Activated naive CD4-positive, alpha-beta T cell treated with Interleukin-2 at 50 U/mL for 16 hours (primary cell): ENCODE measurements at regions not wholly inside any gene's neighbourhood (a gene's known extent, or its start where the extent isn't known, plus 50 kb on each side); places are given as distances from the start of the nearest gene placed in this dataset.

Experiments
- DNase-seq: peaks from one replicate; pipeline ENCODE4 v3.0.0-alpha.2; 2020

- no peak for DNase-seq
Observed at GRCh38 chr1:234988155-234988517, 140.5 kb downstream of the TOMM20 start.

DNA sequence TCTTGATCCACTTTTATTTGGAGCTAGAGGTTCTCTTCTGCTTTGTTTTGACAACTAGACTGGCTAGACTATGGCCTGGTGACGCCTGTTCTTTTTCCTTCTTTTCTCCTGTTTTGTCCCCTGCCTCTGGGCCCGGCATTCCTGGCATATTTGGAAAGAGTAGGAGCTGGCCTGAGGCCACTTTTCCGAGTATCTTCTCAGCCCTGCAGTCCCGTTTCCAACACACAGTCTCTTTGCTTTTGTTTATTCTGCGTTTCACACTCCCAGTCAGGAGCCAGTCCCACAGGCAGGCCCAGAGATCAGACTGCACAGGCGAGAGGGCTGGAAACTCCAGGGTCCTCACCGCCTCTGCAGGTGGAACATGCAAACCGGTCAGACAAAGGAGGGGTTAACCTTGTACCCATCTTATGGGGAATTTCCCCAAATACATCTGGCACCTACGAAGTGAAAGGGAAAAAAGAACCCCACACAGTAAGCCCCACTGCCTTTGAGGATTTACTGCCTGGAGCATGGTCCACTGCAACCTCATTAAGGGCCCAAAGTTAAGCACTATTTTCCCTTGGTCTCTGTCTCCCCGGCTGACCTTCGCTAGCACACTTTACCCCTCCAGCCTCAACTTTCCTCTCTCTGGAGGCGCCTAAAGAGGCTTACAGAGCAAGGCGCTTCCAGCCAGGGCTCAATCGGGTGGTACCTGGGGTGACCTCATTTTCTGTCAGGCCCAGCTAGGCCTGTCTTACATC lies 141.1 kb downstream of the TOMM20 start:
- DNase-seq = peak; percentile 30

DNA sequence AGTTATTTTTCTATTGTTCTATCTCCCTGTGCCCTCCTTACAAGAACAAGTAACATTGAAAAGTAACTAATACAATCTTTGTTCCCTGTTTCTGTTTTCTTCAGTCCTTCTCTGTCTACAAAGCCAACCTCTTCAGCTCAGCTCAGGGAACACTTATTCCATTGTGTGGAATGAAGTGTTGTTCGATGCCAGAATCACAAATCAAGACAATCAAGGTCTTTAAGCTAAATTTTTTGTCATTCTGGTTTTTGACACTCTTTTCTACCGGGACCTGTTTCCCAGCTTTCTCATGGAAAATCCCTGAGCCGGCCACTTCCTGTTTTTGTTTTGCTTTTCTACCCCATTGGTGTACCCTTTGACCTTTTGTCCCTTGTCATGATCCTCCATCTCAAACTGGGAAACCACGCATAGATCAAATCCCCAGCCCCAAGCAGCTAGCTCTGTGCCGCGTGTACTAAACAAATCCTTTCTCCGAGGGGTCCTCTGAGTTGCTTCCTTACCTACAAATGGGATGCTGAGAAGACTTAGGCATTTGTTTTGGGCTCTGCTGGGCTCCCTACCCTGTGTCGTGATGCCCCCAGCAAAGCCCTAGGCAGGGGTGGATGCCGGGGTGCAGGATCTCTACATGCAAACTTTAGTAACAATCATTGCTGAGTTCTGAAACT lies 141.8 kb downstream of the TOMM20 start:
- no peak for DNase-seq

GRCh38 chr1:234985516-234986294 lies 142.9 kb downstream of the TOMM20 start:
- DNase-seq = no peak

GRCh38 chr1:234985007-234985370 lies 143.6 kb downstream of the TOMM20 start:
- DNase-seq = no peak

- no peak for DNase-seq
Observed at GRCh38 chr1:234983564-234984238, 144.9 kb downstream of the TOMM20 start.

- no peak for DNase-seq
Observed at GRCh38 chr1:234981758-234982157, 146.9 kb downstream of the TOMM20 start.

- peak; percentile 81 for DNase-seq
Observed at GRCh38 chr1:234980645-234981396, 147.8 kb downstream of the TOMM20 start.

GRCh38 chr1:234980291-234980644 lies 148.4 kb downstream of the TOMM20 start:
- DNase-seq = no peak

DNA sequence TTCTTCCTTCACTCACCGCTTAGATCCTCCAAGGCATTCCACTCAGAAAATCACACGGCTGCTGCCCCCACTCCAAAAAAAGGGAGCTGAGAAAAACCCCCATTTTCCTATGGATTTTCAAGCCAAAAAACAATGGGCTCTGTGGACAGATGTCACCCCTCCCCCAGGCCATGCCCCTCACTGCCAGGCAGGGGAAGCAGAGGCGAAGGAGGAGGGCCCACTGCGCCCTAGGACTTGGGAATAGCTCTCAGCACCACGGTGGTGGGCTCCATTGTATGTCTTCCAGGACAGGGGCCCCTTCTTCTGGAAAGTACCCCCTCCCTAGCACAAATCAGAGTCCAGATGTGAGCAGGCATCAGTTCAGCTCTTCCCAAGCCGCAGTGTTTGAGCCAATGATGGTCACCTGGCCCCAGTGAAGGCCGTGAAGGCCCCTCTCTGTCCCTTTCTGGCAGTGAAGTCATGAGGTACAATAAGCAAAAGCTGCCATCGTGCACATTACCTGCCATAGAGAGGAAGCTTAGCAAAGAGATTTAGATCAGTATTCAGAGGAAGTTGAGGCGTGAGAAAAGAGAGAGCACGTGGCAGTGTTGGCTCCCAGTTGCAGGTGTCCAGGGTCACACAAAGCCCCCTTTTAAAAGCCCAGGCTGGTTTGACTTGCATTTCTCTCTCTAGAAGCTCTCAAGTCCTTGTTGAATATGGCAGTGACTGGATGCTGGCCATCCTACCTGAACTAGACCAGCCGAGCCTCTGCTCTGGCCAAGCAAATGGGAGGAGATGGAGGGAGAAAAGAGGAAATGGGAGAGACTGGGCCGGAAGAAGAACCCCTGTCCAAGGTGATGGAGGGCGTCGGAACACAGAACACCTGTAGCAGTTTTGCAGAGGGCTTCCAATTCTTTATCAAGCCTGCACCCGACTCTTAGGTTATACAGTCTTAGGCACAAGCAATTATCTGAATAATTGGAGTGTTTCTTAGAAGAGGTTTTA lies 149.0 kb downstream of the TOMM20 start:
- DNase-seq = no peak

DNA sequence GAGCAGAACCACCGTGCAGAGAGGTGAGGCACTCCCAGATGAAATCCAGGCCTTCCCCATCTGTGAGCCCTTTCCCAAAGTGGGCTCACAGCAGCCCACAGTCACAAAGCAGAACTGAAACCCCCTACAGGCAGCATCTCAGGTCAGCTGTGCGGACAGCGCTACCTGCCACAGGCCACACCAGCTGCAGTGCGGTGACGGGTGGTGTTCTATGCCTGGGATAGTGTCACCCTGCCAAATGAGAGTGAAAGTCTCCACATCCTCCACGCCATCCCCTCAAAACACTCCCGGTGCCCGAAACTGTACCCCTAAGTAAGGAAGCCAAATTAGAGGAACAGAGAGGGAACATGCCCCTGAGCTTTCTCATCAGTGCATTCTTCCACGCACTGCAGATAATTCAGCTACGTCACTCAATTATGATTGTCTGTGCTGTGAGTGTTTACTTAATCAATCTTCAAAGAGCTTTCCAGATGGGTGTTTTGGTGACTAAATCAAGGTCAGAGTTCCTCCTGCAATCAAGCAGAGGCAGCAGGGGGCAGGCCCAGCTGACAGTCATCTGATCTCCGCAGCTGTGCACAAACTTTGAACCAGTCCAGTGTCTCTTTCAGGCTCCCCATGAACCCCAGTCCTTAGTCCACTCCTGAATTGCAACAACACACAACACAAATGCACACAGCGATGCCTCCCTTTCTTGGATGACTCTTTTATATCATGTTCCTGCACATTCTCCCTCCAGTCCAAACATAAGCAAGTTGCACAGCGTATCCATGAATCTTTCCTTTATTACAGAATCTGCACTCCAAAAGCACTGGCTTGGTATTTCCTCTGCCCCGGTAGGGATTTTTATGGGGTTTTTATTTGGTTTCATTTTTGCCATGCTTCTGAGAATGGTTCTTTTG lies 150.0 kb downstream of the TOMM20 start:
- peak; percentile 67 for DNase-seq

GRCh38 chr1:234977875-234978396 lies 150.7 kb downstream of the TOMM20 start:
- no peak for DNase-seq

- no peak for DNase-seq
Observed at GRCh38 chr1:234976861-234977680, 151.6 kb downstream of the TOMM20 start.

GRCh38 chr1:234975941-234976860 lies 152.4 kb downstream of the TOMM20 start:
- no peak for DNase-seq

DNA sequence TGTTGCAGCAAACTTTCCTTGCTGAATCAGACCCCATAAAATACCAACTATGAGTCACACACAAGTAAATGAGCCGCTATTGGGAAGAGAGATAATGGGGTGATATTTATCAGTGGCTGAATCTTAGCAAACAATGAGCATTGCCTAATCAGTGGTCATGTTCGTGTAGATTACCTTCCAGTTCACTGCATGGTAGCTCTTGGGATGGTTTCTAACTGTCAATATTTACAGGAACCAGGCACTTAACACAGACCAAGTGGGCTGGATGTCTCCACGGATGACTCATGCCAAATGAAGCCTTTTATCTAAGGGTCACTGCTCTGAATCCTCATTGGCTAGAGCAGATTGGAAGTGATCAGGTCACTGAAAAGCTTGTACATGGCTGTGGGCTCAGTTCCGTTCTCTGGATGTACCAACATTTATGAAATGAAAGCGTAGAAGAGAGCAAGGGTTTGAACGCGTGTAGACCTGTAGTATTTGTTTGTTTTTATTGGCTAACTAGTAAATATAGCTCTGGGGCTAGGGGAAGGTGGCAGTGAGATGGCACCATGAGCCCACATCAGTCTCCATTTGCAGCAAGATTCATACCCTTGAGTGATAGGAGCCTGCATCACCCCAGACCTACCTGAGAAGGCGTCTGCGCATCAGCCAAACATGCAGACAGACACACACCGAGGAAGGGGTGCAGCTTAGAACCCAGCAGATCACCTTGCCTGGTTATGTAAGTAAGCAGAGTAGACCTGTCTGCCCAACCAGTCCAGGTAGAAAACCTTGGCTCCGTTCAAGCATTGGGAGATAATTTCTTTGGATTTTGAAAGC lies 153.3 kb downstream of the TOMM20 start:
- no peak for DNase-seq

DNA sequence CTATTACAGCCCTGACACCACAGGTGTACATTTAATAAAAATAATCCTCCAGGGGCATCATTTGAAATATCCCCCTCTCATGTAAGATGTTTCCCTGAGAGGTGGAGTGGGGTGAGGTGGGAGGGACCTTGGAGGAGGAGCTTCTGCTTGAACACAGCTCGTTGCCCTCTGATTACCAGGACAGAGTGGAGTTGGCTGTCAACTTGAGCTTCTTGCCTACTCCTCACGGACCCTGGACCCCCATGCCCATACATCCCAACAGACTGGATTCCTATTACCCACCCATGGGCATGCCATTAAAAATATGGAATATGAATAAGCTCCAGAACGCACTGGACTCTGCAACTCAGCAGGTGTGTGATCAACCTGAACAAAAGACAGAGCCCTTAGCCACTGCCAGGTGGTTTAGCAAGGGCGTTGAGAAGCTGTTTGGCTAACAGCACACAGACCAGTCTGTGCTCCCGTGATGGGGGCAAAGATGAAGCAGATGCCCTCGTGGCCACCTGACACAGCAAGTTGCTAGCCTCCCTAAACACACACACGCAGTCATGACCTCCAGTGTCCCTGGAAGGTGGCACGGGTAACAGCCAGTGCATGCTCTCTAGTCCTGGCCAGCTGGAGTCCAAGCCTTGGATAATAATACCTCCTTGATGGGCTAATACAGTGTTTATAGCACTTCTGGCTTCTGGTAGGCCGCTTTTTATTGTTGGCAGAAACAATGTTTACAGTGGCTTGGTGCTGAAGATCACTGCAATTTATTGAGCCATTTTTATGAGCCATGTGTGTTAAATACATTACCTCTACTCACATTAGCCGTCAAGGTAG lies 155.0 kb downstream of the TOMM20 start:
- DNase-seq = no peak
